GM19043 (cell line): ENCODE measurements at regions not wholly inside any gene's neighbourhood (a gene's known extent, or its start where the extent isn't known, plus 50 kb on each side); places are given as distances from the start of the nearest gene placed in this dataset.
A peak's percentile ranks its signal among the peaks of the same experiment; 100 is the strongest.
"Not testable (repeated sequence)": the region's sequence is repeated elsewhere in the genome, so short reads cannot be mapped to it uniquely, and the experiment has no call there.

ENCODE experiments used
- ATAC-seq: cut with Tn5 transposase; IDR thresholded peaks from one replicate; pipeline ENCODE4 v1.9.1; 2021; ENCODE audit warnings: low read depth; ENCODE audit not compliant: unreplicated experiment

DNA sequence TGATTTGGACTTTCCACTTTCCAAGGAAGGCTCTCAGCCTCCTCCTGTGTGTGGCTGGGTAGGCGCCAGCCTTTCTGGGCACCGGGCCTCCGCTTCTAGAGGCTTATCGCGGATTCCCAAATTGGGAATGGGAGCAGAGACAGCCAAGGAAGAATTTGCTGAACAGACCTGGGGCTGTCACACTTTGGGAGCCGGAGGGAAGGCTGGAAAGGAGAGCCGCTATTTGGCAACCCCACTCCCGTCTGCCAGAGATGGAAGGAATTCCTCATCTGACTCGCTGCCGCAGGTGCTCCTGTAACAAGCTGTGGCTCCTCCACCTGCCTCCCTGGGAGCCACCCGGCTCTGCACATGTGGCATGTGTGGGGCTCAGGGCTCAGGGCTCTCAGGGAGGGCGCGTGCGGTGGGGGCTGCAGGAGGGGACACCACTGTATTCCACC lies 50.8 kb upstream of the ECHDC3 start:
- no peak for ATAC-seq

DNA sequence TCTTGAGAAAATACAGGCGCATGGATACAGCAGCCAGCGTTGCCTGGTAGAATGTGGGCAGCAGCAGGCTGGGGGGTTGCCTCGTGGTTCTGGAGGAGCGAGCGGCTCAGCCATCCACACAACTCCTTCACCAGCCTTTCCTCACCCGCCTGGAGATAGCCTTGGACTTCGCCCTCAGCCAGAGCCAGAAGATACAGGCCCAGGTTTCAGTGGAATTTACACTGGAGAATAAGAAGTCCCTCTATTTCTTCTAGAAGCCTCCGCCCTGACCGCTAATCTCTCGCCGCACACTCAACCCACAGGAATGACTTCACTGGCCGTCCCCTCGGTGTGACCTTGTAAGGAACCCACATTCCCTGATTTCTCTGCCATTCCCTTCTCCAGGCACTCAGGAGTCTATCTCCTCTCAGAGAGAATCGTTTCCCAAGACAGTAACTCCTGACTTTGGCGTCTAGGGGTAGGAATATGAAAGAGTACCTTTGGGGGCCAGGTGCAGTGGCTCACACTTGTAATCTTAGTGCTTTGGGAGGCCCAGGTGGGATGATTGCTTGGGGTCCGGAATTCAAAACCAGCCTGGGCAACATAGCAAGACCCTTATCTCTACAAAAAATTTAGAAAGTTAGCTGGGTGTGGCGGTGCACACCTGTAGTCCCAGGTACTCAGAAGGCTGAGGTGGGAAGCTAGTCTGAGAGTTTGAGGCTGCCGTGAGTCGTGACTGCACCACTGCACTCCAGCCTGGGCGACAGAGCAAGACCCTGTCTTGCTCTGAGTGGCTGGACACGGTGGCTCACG lies 52.0 kb upstream of the ECHDC3 start:
- ATAC-seq: no peak

DNA sequence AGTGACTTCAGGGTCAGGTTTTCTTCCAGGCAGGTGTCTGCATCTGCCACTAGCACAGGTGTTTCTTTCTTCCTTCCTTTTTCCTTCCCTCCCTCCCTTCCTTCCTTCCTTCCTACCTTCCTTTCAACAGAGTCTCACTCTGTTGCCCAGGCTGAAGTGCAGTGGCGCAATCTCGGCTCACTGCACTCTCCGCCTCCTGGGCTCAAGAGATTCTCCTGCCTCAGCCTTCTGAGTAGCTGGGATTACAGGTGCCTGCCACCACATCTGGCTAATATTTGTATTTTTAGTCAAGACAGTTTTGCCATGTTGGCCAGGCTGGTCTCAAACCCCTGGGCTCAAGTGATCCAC lies 53.8 kb upstream of the ECHDC3 start:
- not testable (repeated sequence) for ATAC-seq

DNA sequence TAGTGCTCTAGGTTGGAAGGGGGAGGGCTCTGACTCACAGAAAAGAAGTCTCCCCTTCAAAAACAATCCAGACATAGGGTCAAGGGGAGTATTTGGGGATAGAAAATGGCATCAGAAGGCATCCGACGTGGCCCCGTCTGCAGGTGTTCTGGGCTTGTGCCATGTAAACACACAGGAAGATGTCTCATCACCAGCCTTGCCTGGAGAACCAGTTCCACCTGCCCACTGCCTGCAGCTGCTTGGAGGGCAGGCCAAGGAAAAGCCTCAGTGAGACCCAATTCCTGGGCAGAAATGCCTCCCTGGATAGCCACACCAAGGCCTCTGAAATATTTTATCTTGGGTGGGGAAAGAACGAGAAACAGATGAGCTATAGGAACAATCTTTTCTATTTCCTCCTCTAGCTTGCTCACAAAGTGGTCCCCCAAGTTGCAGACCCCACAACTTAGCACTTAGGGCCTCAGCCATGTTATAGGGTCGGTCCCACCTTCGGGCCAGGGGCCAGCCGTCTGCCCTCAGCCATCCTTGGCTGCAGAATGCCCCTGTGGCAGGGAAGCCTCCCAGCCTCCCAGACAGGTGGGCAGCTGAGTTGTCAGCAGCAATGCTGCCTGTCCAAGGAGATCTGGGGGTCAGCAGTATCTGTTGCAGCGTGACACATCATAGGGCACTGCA lies 54.3 kb upstream of the ECHDC3 start:
- no peak for ATAC-seq

DNA sequence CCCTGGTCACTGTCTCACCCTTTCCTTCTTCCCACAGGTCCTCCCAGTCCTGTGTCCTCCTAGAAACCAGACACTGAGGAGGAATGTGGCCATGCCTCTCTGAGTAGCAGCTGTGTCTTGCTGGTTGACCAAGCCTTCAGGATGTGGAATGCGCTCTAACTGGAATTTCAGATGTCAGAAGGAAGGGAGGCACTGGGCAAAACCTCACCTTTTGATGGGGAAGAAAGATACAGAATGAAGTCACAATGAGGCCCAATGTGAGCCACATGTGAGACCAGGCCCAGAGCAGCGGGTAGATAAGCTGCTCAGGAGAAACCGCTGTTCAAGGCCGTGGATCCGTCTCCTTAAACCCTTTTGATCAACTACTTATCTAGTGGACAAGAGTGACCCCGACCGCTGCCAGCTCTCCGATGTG lies 54.8 kb upstream of the ECHDC3 start:
- no peak for ATAC-seq

DNA sequence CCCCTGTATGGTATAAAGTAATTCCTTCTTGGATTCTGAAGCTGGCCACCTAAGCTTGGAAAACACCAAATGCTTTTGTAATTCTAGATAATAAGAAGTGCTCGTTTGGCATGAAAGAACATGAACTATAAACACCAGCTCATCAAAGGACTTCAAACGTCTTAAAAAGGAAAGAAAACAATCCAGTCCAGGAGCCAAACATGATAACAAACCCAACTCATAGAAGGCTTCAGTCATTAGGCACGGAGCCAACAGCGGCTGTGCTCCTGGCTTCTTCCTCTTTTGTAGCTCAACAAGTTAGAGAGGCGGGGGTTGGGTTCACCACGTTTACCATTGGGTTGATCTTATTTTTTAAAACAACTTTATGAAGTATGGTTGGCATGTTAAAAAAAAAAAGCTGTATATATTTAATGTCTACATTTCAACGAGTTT lies 56.4 kb upstream of the ECHDC3 start:
- ATAC-seq: no peak

DNA sequence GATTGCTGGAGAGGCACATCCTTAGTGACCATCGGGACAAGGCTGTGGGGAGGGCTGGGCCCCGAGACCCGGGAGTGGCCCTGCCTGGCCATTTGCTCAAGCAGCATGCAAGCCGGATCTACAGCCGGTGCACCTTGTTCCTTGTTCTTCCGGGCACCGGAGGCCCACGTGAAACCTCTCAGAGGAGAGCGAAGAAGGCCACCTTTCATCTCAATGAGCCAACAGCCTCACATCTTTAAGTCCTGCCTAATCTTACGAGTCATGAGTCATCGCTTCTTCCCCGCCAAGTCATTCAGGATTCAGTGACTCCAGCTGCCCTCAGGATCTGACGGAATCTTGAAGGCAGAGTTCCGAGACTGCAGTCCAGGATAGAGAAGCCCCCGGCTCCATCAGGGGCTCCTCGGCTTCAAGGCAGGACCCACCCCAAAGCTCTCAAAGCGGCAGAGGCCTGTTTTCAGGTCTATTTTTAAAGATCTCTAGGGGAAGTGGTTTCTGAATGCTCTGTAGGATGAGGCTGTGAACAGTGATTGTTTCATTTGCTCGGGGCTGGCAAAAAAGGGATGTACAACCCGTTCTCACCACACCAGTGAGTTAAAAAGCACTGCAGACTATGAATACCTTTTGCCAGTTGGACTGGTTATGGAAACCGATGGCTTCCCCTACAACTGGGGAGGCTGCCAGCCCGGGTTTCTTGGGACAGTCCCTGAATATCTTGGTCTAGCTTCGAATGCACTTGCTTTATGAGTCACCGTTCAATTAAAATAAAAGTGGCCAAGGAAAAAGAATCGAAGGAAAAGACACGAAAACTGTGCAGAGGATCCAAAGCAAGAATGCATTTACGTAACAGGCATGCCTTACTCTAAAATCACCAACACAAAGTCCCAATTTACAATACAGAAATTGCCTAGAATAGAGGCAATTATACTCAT lies 57.2 kb upstream of the ECHDC3 start:
- ATAC-seq: peak; percentile 57

DNA sequence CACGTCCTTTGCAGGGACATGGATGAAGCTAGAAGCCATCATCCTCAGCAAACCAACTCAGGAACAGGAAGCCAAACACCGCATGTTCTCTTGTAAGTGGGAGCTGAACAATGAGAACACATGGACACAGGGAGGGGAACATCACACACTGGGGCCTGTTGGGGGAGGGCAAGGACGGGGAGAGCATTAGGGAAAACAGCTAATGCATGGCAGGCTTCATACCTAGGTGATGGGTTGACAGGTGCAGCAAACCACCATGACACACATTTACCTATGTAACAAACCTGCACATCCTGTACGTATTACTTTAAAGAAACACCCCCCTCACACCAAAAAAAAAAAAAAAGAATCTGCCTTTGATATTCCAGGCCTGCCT lies 57.9 kb upstream of the ECHDC3 start:
- peak; percentile 12 for ATAC-seq

DNA sequence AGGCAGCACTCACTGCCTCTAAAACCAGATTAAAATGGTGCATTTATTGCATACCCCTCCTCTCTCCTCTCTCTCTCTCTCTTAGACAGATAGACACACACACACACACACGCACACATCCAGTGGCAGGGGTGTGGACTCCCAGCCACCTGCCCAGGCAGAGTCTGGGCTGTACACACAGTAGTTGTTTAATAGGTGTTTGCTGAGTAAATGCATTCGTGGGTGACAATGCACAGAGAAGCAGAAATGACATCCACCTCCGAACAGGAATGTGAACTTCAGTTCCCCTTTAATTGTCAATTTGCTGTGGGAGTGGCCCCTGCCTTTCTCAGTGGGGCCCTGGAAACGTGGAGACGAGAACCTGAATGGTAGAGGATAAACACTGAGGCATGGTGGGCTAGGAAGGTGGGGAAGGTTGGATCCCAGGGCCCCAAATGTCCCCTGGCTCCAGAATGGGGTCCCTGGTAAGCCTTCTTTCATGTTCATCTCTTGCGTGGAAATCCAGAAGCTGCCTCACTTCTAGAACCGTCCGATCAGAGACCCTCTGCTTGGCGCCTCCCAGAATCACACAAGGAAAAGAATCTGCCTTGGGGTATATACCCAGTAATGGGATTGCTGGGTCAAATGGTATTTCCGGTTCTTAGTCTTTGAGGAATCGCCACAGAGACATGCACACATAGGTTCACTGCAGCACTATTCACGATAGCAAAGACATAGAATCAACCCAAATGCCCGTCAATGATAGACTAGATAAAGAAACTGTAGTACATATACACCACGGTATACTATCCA lies 58.5 kb upstream of the ECHDC3 start:
- no peak for ATAC-seq

DNA sequence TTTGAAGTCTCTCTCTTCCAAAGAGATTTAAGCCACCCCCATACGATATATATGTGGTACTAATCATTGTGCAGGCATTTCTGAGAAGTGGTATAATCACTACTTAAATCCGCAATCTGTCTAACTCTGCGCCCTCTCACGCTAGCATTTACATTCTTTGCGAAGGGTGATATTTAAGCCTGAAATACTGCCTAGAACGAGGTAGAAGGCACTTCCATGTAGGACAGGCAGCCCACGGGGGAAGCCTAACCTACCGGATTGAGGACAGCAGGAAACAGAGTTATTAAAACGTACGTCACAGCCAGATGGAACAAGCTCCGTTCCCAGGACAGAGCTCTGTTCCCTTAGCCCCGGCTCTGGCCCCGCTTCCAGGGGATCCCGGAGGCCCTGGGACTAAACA lies 59.3 kb upstream of the ECHDC3 start:
- ATAC-seq: no peak

DNA sequence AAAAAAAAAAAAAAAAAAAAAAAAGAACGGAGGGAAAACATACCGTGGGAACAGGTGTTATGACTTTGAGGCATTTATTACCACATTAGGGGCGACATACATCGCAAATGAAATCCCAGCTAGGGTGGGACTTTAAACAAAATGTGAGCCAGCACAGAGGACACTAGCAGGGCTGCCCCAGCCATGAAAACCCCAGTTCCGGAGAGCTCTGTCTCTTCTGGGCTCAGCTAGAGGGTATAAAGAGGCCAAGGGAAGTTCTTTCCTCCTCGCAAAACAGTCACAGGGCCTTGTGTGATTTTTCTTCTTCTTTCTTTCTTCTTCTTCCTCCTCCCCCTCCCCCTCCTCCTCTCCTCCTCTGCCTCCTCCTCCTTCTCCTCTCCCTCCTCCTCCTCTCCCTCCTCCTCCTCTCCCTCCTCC lies 59.9 kb upstream of the ECHDC3 start:
- no peak for ATAC-seq

DNA sequence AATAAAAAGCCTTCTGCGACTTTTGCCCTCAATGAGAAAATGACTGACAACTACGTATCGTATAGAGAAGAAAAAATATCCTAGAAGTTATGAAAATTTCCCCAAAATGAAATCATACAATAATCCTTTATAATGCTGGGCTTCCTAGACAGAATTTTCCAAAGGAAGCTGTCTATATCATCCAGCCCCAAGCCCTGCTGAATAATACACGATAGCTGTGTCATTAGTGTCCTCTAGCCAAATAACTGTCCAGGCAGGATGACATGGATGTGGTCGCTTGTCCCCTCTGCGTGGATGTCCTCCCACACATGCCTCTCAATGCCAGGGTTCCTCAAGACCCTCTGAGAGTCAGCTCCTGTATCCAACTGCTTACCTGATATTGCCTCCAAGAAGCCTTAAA lies 61.7 kb upstream of the ECHDC3 start:
- ATAC-seq: no peak

DNA sequence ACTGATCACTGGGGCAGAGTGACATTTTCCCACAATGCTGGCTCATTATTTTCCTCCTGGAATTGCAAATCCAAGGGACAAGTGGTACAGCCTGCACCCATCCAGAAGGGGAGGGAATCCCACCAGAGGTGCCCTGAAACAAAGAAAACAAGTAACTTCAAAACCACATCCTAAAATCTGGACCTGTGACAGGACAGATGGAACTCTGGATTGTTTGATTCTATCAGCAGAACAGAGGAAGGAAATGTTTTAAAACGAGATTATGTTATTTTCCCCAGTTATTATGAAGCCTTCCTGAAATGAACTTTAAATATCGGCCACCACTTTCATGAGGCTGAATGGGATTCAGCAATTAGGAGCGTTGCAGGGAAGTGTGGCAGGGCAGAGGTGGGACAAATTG lies 62.2 kb upstream of the ECHDC3 start:
- ATAC-seq: no peak

DNA sequence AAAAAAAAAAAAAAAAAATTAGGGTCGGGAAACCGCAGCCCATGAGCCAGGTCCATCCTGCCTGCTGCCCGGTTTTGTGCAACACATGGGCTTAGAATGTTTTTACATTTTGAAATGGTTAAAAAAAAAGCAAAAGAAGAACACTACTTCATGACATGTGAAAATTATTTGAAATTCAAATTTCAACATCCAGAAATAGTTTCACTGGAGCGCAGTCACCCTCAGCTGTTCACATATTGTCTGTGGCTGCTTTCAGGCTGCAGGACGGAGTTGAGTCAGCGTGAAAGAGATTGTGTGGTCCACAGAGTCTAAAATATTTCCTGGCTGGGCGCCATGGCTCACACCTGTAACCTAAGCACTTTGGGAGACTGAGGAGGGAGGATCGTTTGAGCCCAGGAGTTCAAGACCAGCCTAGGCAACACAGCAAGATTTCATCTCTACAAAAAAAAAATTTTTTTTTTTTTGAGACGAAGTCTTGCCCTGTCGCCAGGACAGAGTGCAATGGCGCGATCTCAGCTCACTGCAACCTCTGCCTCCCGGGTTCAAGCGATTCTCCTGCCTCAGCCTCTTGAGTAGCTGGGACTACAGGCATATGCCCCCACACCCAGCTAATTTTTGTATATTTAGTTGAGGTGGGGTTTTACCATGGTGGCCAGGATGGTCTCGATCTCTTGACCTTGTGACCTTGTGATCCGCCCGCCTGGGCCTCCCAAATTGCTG lies 63.9 kb upstream of the ECHDC3 start:
- peak; percentile 90 for ATAC-seq

DNA sequence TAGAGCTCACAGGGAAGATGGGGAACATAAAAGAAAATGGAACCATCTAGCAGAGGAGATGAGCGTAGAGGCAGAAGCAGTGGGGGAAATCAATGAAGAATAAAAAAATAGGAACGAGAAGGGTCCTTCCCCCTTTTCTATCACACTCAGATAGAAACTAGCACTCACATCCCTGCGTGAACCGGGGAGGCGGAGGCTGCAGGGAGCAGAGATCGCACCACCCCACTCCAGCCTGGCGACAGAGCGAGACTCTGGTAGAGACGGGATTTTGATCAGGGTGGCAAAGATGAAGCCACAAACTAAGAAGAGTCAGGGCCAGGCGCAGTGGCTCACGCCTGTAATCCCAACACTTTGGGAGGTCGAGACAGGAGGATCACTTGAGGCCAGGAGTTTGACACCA lies 64.7 kb upstream of the ECHDC3 start:
- ATAC-seq: no peak

DNA sequence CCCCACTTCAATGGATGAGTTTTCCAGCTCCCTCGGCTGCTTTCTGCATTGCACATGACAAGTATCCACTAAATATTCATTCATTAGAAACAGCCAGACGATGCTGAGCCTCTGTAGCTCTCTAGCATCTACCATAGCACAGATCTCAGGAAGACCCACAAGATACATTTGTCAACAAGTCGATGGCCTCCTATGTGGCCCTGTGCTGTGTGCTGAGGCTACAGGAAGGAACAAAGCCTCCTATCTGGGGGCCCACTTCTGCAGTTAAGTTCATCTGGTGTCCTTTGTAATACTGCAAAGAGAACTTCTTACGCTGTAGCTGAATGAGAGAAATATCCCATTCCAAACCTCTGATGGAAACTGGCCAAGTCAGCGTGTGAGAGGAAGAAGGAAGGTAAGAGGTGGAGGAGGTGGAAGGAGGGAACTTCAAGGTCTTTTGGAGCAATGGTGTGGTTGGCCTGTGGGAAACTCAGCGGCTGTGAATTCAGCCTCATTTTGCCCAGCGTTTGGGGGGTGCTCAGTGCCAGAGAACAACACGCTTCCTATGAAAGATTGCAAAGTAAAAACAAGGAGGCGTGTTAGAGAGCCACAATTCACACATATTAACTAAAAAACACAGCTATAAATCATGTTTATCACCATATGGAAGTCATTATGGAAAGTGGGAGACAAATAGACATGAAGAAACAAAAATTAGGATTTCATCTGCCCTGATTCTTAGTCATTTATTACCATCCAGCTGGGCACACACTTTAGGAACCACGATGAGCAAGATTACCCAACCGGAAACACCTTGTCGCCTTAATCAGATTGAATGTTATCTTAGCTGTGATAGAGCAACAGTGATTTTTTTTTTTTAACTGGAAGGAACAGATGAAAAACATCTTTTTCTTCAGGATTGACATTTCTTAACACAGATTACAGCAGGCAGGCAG lies 62.2 kb upstream of the USP6NL start:
- ATAC-seq: no peak

DNA sequence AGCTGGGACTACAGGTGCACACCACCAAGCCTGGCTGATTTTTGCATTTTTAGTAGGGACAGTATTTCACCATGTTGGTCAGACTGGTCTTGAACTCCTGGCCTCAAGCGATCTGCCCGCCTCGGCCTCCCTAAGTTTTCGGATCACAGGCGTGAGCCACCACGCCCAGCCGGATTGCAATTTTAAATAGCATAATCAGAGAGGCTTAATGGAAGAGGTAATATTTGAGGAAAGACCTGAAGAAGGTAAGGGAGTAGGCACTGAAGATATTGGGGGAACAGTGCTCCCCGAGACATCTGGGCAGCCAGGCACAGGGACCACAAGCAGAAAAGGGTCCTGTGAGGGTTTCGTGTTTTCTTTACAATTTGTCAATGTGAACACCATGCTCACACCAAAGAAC lies 61.4 kb upstream of the USP6NL start:
- no peak for ATAC-seq

DNA sequence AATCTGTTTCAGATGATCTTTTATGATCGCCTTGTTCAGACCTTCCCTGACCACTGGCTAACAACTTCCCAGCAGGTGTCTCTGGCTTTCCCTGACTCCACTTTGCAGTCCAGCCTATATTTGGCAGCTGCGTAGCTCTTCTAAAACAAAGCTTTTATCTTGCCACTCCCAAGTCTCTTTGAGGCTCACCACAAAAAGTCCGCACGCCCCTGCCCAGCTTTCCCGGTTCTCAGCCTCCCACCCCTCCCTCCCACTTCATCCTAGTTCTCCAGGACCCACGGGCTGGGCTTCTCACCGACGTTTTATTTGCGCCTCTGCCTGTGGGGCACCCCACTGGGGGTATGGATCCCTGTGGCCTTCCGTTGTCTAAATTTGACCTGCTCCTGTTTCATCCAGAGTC lies 58.9 kb upstream of the USP6NL start:
- no peak for ATAC-seq
